ENCODE measurements at regions not wholly inside any gene's neighbourhood (a gene's known extent, or its start where the extent isn't known, plus 50 kb on each side); places are given as distances from the start of the nearest gene placed in this dataset.

- DNase-seq, result no peak
Measured at GRCh38 chr5:176734756-176735342, 75.5 kb upstream of the UNC5A start.

GRCh38 chr5:176735383-176736265, 74.7 kb upstream of the UNC5A start:
- no peak for DNase-seq

- no peak for DNase-seq
Measured at GRCh38 chr5:176736301-176736930, 73.9 kb upstream of the UNC5A start.

- DNase-seq, result no peak
Measured at GRCh38 chr5:176736931-176737745, 73.2 kb upstream of the UNC5A start.

GRCh38 chr5:176737746-176738636, 72.4 kb upstream of the UNC5A start:
- DNase-seq, result no peak

GRCh38 chr5:176738637-176739250, 71.6 kb upstream of the UNC5A start:
- DNase-seq, result no peak

GRCh38 chr5:176739461-176740051, 70.8 kb upstream of the UNC5A start:
- DNase-seq, result no peak

- no peak for DNase-seq
Measured at GRCh38 chr5:176740131-176740701, 70.1 kb upstream of the UNC5A start.

GRCh38 chr5:176740702-176741496, 69.5 kb upstream of the UNC5A start:
- DNase-seq, result no peak

- no peak for DNase-seq
Measured at GRCh38 chr5:176741561-176742211, 68.7 kb upstream of the UNC5A start.

- no peak for DNase-seq
Measured at GRCh38 chr5:176742246-176743105, 67.9 kb upstream of the UNC5A start.

GRCh38 chr5:176743136-176743861, 67.1 kb upstream of the UNC5A start:
- no peak for DNase-seq

GRCh38 chr5:176743868-176744583, 66.3 kb upstream of the UNC5A start:
- DNase-seq, result no peak

GRCh38 chr5:176744584-176744965, 65.8 kb upstream of the UNC5A start:
- no peak for DNase-seq

GRCh38 chr5:176747670-176748072, 62.7 kb upstream of the UNC5A start:
- DNase-seq, result no peak

- DNase-seq, result peak; percentile 62
Measured at GRCh38 chr5:176748073-176748966, 62.0 kb upstream of the UNC5A start.

All from NCI-H226 (cell line).